ENCODE measurements at regions not wholly inside any gene's neighbourhood (a gene's known extent, or its start where the extent isn't known, plus 50 kb on each side); places are given as distances from the start of the nearest gene placed in this dataset.

GRCh38 chr21:25031750-25032149, 575.5 kb downstream of the MRPL39 start:
- Histone ChIP-seq H2AFZ (ENCODE audit: low read length) (no peak overlapping the region), H3K9me2 (replicated peaks; ENCODE audit: low read depth, low read length) (no peaks in the 10 kb centered on the region), H3K79me2 (ENCODE audit: insufficient read depth, low read length) (no peaks in the 10 kb centered on the region), H4K20me1 (ENCODE audit: insufficient read depth, low read length, poor library complexity, severe bottlenecking) (no peaks in the 10 kb centered on the region), H3K9ac (ENCODE audit: low read depth, low read length, poor library complexity, severe bottlenecking) (no peak overlapping the region), H3K4me2 (ENCODE audit: low read depth, low read length, poor library complexity, severe bottlenecking) (no peak overlapping the region), H3F3A (ENCODE audit: low read depth) (no peaks in the 10 kb centered on the region), H3K4me3 (ENCODE audit: low read length, poor library complexity, severe bottlenecking) (no peak overlapping the region), H3K9me3 (ENCODE audit: insufficient read depth, low read depth, low read length) (no peaks in the 10 kb centered on the region), H3K4me1 (ENCODE audit: insufficient read depth, low read length, poor library complexity, severe bottlenecking) (no peaks in the 10 kb centered on the region), H3K27me3 (ENCODE audit: insufficient read depth, low read length, poor library complexity, severe bottlenecking) (no peaks in the 10 kb centered on the region), H3K36me3 (ENCODE audit: insufficient read depth, low read length) (no peaks in the 10 kb centered on the region)
- no peak for TF ChIP-seq EZH2phosphoT487 (IDR thresholded peaks at IDR 0.05; ENCODE audit: borderline replicate concordance)
- TF ChIP-seq CTCF (conservative IDR thresholded peaks at IDR 0.05; ENCODE audit: low read length) = no peak

GRCh38 chr21:25029580-25029979, 577.7 kb downstream of the MRPL39 start:
- H3K4me2 ChIP-seq (ENCODE audit: low read depth, low read length, poor library complexity, severe bottlenecking) = no peak overlapping the region
- H3K4me1 ChIP-seq (ENCODE audit: insufficient read depth, low read length, poor library complexity, severe bottlenecking) = no peaks in the 10 kb centered on the region
- H4K20me1 ChIP-seq (ENCODE audit: insufficient read depth, low read length, poor library complexity, severe bottlenecking) = no peaks in the 10 kb centered on the region
- no peaks in the 10 kb centered on the region for H3K9me3 ChIP-seq (ENCODE audit: insufficient read depth, low read depth, low read length)
- no peaks in the 10 kb centered on the region for H3K27me3 ChIP-seq (ENCODE audit: insufficient read depth, low read length, poor library complexity, severe bottlenecking)
- no peak overlapping the region for H2AFZ ChIP-seq (ENCODE audit: low read length)
- TF ChIP-seq EZH2phosphoT487 (IDR thresholded peaks at IDR 0.05; ENCODE audit: borderline replicate concordance) (no peak), CTCF (conservative IDR thresholded peaks at IDR 0.05; ENCODE audit: low read length) (no peak)
- no peak overlapping the region for H3K9ac ChIP-seq (ENCODE audit: low read depth, low read length, poor library complexity, severe bottlenecking)
- no peak overlapping the region for H3K4me3 ChIP-seq (ENCODE audit: low read length, poor library complexity, severe bottlenecking)
- no peaks in the 10 kb centered on the region for H3K79me2 ChIP-seq (ENCODE audit: insufficient read depth, low read length)
- no peaks in the 10 kb centered on the region for H3K9me2 ChIP-seq (replicated peaks; ENCODE audit: low read depth, low read length)
- H3K36me3 ChIP-seq (ENCODE audit: insufficient read depth, low read length) = no peaks in the 10 kb centered on the region
- no peaks in the 10 kb centered on the region for H3F3A ChIP-seq (ENCODE audit: low read depth)

GRCh38 chr21:25025596-25025995, 581.7 kb downstream of the MRPL39 start:
- Histone ChIP-seq H3F3A (ENCODE audit: low read depth) (no peaks in the 10 kb centered on the region), H3K9ac (ENCODE audit: low read depth, low read length, poor library complexity, severe bottlenecking) (no peak overlapping the region), H4K20me1 (ENCODE audit: insufficient read depth, low read length, poor library complexity, severe bottlenecking) (no peaks in the 10 kb centered on the region), H3K4me2 (ENCODE audit: low read depth, low read length, poor library complexity, severe bottlenecking) (no peak overlapping the region), H3K4me3 (ENCODE audit: low read length, poor library complexity, severe bottlenecking) (no peak overlapping the region), H3K9me3 (ENCODE audit: insufficient read depth, low read depth, low read length) (no peaks in the 10 kb centered on the region), H3K27me3 (ENCODE audit: insufficient read depth, low read length, poor library complexity, severe bottlenecking) (no peaks in the 10 kb centered on the region), H3K4me1 (ENCODE audit: insufficient read depth, low read length, poor library complexity, severe bottlenecking) (no peaks in the 10 kb centered on the region), H3K79me2 (ENCODE audit: insufficient read depth, low read length) (no peaks in the 10 kb centered on the region), H2AFZ (ENCODE audit: low read length) (no peak overlapping the region), H3K9me2 (replicated peaks; ENCODE audit: low read depth, low read length) (no peaks in the 10 kb centered on the region), H3K36me3 (ENCODE audit: insufficient read depth, low read length) (no peaks in the 10 kb centered on the region)
- TF ChIP-seq CTCF (conservative IDR thresholded peaks at IDR 0.05; ENCODE audit: low read length) = no peak
- TF ChIP-seq EZH2phosphoT487 (IDR thresholded peaks at IDR 0.05; ENCODE audit: borderline replicate concordance) = no peak

Measured in Loucy (cell line).